Activated gamma-delta T cell treated with Interleukin-2 at 50 U/mL for 16 hours (primary cell): ENCODE measurements at regions not wholly inside any gene's neighbourhood (a gene's known extent, or its start where the extent isn't known, plus 50 kb on each side); places are given as distances from the start of the nearest gene placed in this dataset.
"Not testable (repeated sequence)": the region's sequence is repeated elsewhere in the genome, so short reads cannot be mapped to it uniquely, and the experiment has no call there.

ENCODE experiments used
- DNase-seq: peaks from one replicate; pipeline ENCODE4 v3.0.0-alpha.2; 2020

- no peak for DNase-seq
Observed at GRCh38 chr10:78212060-78212785, 178.6 kb downstream of the RPS24 start.

GRCh38 chr10:78212786-78213175 lies 179.1 kb downstream of the RPS24 start:
- no peak for DNase-seq

DNA sequence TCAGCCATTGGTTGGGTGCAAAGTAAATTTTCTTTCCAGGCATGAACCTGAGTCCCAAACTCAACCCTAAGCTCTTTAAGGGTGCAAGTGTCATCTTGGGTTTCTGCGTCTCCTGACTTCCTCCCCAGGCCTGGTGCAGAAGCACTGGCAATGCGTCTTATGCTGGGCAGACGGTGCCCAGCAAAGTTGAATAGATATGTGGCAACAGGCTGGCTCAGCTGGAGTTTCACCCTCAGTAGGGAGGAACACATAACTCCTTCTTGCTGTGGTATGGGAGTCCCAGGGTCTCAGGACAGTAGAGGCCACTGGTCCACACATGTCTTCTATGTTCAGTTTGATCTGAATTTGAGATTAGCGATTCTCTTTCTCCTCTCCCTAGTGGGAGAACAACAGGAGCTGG lies 181.3 kb downstream of the RPS24 start:
- no peak for DNase-seq

- no peak for DNase-seq
Observed at GRCh38 chr10:78215645-78216044, 182.0 kb downstream of the RPS24 start.

DNA sequence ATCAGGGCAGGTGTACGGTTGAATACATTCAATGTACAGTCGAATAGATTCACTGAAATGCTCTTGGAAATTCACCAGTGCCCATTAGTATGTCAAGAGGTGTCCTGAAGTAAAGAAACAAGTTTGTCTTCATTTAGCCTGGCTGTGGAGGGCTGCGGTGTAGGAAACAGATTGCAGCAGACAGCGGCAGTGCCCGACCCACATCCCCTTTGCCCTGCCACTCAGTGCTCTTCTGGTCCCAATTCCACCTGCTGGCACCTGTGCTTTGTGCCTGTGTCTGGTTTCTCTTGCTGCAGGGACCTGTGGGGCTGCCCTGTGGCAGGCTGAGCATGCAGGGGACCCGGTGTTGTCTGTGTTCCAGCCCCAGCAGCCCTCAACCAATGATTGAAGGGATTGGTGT lies 183.7 kb downstream of the RPS24 start:
- DNase-seq: no peak

GRCh38 chr10:78218798-78219490 lies 185.3 kb downstream of the RPS24 start:
- DNase-seq: no peak

- DNase-seq: not testable (repeated sequence)
Observed at GRCh38 chr10:78219568-78219967, 185.9 kb downstream of the RPS24 start.

GRCh38 chr10:78220781-78221180 lies 187.1 kb downstream of the RPS24 start:
- no peak for DNase-seq

- no peak for DNase-seq
Observed at GRCh38 chr10:78222096-78222790, 188.6 kb downstream of the RPS24 start.

- no peak for DNase-seq
Observed at GRCh38 chr10:78223088-78223487, 189.4 kb downstream of the RPS24 start.

GRCh38 chr10:78224602-78225001 lies 190.9 kb downstream of the RPS24 start:
- DNase-seq: no peak

- DNase-seq: no peak
Observed at GRCh38 chr10:78225594-78225993, 191.9 kb downstream of the RPS24 start.

DNA sequence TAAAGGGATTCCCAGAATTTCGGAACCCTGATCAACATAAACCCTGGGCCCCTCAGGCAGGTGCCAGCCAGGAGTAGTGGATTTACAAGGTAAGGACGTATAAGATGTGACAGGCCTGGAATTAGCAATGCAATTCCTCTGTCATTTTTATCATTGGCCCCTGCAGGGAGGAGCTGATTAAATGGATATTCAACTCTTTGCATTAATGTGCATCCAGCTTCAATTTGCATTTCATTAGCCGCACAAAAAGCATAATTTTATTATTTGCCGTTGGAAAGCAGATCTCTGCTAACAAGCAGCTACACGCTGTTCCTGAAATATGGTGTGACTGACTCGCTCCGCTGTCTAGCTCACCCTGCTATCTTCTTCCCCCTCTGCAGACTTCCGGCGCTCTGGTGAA lies 195.8 kb downstream of the RPS24 start:
- DNase-seq: no peak

GRCh38 chr10:78229950-78230675 lies 196.4 kb downstream of the RPS24 start:
- no peak for DNase-seq

GRCh38 chr10:78231327-78231726 lies 197.7 kb downstream of the RPS24 start:
- DNase-seq: no peak

DNA sequence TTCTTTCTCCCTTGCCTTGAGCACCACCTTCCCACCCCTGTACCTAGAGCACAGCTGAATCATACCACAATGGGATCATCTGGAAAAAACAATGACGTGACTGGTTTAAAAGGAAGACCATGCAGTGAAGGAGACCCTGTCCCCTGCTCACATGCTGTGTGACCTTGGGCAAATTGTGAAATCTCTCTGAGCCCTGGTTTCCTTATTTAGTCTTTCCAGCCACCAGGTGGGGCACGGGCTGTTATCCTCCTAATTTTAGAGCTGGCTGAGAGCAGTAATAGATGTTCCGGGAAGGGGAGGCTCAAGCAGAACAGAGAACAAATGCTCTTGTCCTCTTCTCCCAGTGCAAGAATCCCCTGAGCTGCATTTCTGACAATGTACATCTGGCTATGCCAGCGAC lies 198.3 kb downstream of the RPS24 start:
- DNase-seq: no peak

DNA sequence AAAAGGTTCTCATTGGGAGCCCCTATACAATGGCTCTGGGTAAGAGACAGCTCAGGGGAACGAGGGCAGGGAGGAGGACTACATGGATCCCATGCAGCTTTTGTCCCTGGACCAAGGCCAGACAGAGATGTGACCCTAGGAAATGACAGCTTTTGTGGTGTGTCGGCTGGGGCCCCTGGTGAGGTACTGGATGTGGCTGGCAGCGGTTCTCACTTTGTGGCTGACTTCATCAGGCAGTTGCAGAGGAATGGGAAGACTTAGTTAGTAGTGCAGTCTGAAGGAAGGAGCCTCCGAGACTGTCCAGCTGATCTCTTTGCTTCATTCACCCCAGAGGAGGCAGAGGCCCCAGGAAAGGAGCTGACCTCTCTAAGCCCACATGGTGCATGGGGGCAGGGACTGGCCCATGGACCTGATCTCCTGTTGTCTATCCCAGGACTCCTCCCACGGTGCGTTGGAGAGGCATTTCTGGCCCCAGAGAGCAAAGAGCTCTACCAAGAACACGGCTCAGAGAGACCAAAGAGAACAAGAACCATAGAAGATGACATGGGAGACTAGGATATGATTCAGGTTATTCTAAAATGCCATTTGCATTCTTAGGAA lies 202.9 kb downstream of the RPS24 start:
- DNase-seq: no peak

- not testable (repeated sequence) for DNase-seq
Observed at GRCh38 chr10:78237951-78238350, 204.3 kb downstream of the RPS24 start.

GRCh38 chr10:78247266-78247665 lies 213.6 kb downstream of the RPS24 start:
- no peak for DNase-seq

- DNase-seq: no peak
Observed at GRCh38 chr10:78247821-78248220, 214.2 kb downstream of the RPS24 start.

GRCh38 chr10:78248651-78249464 lies 215.2 kb downstream of the RPS24 start:
- no peak for DNase-seq

DNA sequence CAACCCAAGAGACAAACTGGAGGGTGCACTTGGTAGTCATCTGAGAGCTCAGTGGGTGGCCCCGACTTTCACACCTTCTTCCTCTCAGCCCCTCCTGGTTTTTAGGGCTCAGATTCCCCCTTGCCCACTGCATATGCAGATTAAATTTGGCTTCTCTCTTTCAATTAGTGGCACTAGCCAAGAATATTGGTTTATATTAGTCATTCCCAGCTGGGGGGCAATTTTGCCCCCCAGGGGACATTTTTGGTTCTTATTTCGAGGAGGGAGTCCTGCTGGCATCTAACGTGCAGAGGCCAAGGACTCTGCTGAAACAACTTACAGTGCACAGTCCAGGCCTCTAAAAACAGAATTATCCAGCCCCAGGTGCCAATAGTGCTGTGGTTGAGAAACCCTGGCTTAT lies 216.0 kb downstream of the RPS24 start:
- no peak for DNase-seq
